GM12878 (cell line): ENCODE measurements at regions not wholly inside any gene's neighbourhood (a gene's known extent, or its start where the extent isn't known, plus 50 kb on each side); places are given as distances from the start of the nearest gene placed in this dataset.

ENCODE experiments used
- CREB1 ChIP-seq: IDR thresholded peaks from 2 replicates; pipeline ENCODE4 v1.6.1; 2012; ENCODE audit warnings: low read depth, mild to moderate bottlenecking, inconsistent platforms
- CTCF ChIP-seq, 3 experiments: IDR thresholded peaks in 2 of 3; conservative IDR thresholded peaks in 1 of 3; 2 replicates each; pipeline ENCODE4 v1.5.1; 2011; ENCODE audit warnings: low read depth in 3 of 3, low read length in 3 of 3, mild to moderate bottlenecking in 3 of 3, control low read depth in 2 of 3, moderate library complexity in 2 of 3, inconsistent platforms in 1 of 3, mixed read lengths in 1 of 3; ENCODE audit not compliant: control insufficient read depth in 2 of 3, insufficient read depth in 1 of 3; ENCODE audit errors: extremely low read depth in 1 of 3
- ELK1 ChIP-seq: IDR thresholded peaks from 2 replicates; pipeline ENCODE4 v1.6.1; 2012; ENCODE audit warnings: low read depth, low read length, improper control_type of control experiment
- KDM1A ChIP-seq: fragments of 200-600 bp; sonication (generic); IDR thresholded peaks from 2 replicates; pipeline ENCODE4 v1.6.1; 2016; ENCODE audit warnings: borderline replicate concordance
- MTA2 ChIP-seq: fragments of 450-650 bp; IDR thresholded peaks from 2 replicates; pipeline ENCODE4 v1.6.1; 2016; ENCODE audit warnings: low read depth, mild to moderate bottlenecking, moderate library complexity
- POLR2A ChIP-seq: IDR thresholded peaks from 2 replicates; pipeline ENCODE4 v1.6.1; 2011; ENCODE audit warnings: low read depth, mild to moderate bottlenecking, low read length
- POLR2AphosphoS5 ChIP-seq: IDR thresholded peaks from 2 replicates; pipeline ENCODE4 v1.6.1; 2011; ENCODE audit warnings: mild to moderate bottlenecking, low read length, inconsistent platforms
- SMC3 ChIP-seq: IDR thresholded peaks from 2 replicates; pipeline ENCODE4 v1.6.1; 2011; ENCODE audit warnings: low read length, improper control_type of control experiment, borderline replicate concordance
- TAF1 ChIP-seq: IDR thresholded peaks from 2 replicates; pipeline ENCODE4 v1.6.1; 2011; ENCODE audit warnings: mild to moderate bottlenecking, low read depth, low read length, borderline replicate concordance

DNA sequence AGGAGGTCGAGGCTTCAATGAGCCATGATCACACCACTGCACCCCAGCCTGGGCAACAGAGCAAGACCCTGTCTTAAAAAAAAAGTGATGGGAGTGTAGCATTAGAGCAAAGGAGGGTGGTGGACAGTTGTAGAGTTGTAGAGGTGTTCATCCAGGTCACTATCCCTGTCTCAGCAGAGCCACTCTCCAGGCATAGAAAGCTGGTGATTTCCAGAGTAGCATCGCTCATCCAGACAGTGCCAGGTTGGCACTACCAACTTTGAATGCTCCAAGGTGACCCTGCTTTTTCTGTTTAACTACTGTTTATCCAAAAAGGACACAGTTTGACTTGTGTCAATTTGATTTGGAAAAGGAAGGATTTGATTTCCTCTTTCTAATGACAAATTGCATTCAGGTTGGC is 147.3 kb downstream of the USP46 start:
- TF ChIP-seq ELK1 = no peak
- TF ChIP-seq TAF1 = no peak
- no peak for TF ChIP-seq CTCF (IDR thresholded peaks at IDR 0.05 in 2 of 3, conservative IDR thresholded peaks at IDR 0.05 in 1 of 3; ENCODE audit: control insufficient read depth in 2 of 3, extremely low read depth in 1 of 3, insufficient read depth in 1 of 3, low read depth in 3 of 3, low read length in 3 of 3)
- no peak for TF ChIP-seq POLR2AphosphoS5
- no peak for TF ChIP-seq POLR2A
- TF ChIP-seq CREB1 = no peak
- TF ChIP-seq SMC3 = no peak
- TF ChIP-seq MTA2 = no peak
- TF ChIP-seq KDM1A = no peak
